ENCODE measurements at regions not wholly inside any gene's neighbourhood (a gene's known extent, or its start where the extent isn't known, plus 50 kb on each side); places are given as distances from the start of the nearest gene placed in this dataset.

DNA sequence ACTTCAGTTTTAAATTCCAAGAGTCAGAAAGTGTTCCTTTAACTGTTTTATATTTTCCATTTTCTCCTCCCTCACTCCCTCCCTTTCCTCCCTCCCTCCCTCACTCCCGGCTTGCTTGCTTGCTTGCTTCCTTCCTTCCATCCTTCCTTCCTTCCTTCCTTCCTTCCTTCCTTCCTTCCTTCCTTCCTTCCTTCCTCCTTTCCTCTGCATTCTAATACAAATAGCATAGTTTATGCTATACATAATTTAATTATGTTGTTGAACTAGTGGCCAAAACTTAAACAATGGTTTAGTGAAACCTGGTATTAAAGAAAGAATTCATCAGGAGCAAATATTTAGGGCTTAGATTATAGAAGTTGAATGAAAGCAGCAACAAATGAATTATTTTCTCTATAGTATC, 188.5 kb upstream of the OLFM3 start:
- TF ChIP-seq, protein P1, sequence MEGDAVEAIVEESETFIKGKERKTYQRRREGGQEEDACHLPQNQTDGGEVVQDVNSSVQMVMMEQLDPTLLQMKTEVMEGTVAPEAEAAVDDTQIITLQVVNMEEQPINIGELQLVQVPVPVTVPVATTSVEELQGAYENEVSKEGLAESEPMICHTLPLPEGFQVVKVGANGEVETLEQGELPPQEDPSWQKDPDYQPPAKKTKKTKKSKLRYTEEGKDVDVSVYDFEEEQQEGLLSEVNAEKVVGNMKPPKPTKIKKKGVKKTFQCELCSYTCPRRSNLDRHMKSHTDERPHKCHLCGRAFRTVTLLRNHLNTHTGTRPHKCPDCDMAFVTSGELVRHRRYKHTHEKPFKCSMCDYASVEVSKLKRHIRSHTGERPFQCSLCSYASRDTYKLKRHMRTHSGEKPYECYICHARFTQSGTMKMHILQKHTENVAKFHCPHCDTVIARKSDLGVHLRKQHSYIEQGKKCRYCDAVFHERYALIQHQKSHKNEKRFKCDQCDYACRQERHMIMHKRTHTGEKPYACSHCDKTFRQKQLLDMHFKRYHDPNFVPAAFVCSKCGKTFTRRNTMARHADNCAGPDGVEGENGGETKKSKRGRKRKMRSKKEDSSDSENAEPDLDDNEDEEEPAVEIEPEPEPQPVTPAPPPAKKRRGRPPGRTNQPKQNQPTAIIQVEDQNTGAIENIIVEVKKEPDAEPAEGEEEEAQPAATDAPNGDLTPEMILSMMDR (IDR thresholded peaks at IDR 0.05) = no peak
- no peak for TF ChIP-seq TCF7L2 (IDR thresholded peaks at IDR 0.05; ENCODE audit: low read depth, low read length)
- no peak for TF ChIP-seq POLR2AphosphoS5 (IDR thresholded peaks at IDR 0.05; ENCODE audit: low read depth, low read length)
- TF ChIP-seq, protein P2, sequence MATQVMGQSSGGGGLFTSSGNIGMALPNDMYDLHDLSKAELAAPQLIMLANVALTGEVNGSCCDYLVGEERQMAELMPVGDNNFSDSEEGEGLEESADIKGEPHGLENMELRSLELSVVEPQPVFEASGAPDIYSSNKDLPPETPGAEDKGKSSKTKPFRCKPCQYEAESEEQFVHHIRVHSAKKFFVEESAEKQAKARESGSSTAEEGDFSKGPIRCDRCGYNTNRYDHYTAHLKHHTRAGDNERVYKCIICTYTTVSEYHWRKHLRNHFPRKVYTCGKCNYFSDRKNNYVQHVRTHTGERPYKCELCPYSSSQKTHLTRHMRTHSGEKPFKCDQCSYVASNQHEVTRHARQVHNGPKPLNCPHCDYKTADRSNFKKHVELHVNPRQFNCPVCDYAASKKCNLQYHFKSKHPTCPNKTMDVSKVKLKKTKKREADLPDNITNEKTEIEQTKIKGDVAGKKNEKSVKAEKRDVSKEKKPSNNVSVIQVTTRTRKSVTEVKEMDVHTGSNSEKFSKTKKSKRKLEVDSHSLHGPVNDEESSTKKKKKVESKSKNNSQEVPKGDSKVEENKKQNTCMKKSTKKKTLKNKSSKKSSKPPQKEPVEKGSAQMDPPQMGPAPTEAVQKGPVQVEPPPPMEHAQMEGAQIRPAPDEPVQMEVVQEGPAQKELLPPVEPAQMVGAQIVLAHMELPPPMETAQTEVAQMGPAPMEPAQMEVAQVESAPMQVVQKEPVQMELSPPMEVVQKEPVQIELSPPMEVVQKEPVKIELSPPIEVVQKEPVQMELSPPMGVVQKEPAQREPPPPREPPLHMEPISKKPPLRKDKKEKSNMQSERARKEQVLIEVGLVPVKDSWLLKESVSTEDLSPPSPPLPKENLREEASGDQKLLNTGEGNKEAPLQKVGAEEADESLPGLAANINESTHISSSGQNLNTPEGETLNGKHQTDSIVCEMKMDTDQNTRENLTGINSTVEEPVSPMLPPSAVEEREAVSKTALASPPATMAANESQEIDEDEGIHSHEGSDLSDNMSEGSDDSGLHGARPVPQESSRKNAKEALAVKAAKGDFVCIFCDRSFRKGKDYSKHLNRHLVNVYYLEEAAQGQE (IDR thresholded peaks at IDR 0.05; ENCODE audit: insufficient read depth in 1 of 2, low read depth in 2 of 2, low read length in 1 of 2) = no peak
- no peak for TF ChIP-seq SIN3A (IDR thresholded peaks at IDR 0.05; ENCODE audit: borderline replicate concordance, insufficient read depth, low read depth, low read length)

Data from Panc1 (cell line).